Stimulated activated CD8-positive, alpha-beta memory T cell treated with anti-CD3 and anti-CD28 coated beads, Interleukin-12 subunit alpha, Interleukin-12 subunit beta, amount 100 ng/mL, for 1 hour (primary cell): ENCODE measurements at regions not wholly inside any gene's neighbourhood (a gene's known extent, or its start where the extent isn't known, plus 50 kb on each side); places are given as distances from the start of the nearest gene placed in this dataset.

ENCODE experiments used
- DNase-seq: peaks from one replicate; pipeline ENCODE4 v3.0.0-alpha.2; 2020; ENCODE audit warnings: low read depth

DNA sequence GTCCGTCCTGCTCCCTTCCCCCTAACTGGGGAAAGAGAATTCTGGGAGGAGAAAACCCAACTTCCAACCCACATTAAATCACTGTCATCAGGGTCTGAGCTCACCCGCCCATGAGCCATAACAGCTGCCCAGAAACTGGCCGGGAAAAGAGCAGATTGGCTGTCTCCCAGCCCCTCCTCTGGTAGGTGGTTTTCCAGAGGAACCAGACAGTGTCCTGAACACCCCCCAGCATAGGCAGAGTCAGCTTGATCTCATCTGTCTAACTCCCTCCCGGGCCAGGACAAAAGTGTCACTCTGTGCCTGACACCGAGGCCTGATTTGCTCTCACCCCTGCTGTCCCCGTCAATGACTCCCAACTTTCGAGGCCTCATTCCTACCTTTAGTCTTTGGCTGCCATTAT is 197.0 kb downstream of the AXIN2 start:
- no peak for DNase-seq

DNA sequence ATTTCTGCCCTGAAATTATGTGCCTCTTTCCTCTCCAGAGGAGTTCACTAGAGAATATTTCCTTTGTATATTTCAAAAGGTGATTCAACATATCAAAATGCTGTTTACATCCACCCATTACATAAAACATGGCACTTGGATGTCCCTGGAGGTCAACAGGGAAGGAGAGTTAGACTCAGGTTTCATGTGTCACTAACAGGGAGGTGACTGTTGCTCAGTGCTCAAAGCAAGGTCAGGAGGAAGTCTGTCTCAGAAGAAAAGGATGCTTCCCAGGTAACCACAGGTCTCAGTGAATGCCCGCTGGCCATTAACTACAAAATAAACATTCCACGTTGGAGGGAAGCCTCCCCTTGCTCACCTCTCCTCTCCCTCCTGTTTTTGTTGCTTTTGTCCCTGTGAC is 198.6 kb downstream of the AXIN2 start:
- DNase-seq, result no peak

DNA sequence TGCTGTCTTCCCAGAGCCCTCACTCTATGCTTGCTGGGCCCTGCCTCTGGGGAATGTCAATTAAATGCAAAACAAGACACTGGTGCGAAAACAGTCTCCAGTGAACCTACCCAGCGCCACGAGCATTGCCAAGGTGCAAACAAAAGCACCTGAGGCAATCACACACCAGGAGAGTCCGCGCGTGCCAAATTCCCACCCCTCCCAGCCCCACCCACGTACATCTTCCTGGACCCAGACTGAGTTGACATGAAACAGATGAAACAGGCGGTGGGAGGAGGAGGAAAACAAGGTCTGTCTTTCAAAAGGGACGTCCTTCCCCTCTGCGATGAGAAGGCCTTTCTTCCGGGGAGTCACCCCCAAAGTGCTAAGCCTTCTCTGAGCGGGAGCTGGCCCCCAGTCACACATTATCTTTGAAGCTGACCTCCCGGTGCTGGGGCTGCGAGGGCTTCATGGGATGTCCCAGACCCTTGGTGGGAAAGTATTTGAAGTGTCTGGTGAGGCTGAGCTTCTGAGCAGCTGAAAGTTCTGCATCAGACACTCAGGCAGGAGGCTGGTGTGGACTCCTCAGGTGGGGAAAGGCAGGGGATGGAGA is 200.4 kb downstream of the AXIN2 start:
- no peak for DNase-seq

DNA sequence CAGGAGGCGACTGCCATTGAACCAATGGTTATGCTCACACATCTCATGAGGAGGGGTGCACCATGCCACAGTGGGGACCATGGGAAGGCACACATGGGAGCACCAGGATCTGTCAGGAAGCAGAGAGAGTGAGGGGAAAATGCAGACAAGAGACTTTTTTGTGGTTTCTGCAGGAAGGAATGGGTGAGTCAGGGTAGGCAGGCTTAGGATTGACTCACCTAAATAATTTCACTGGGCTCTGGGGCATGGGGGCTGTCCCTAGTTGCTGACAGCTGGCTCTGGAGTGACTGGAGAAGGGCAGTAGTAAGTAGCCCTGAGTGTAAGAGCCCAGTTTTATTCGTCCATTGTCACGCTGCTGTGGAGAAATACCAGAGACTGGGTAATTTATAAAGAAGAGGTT is 202.4 kb downstream of the AXIN2 start:
- no peak for DNase-seq

DNA sequence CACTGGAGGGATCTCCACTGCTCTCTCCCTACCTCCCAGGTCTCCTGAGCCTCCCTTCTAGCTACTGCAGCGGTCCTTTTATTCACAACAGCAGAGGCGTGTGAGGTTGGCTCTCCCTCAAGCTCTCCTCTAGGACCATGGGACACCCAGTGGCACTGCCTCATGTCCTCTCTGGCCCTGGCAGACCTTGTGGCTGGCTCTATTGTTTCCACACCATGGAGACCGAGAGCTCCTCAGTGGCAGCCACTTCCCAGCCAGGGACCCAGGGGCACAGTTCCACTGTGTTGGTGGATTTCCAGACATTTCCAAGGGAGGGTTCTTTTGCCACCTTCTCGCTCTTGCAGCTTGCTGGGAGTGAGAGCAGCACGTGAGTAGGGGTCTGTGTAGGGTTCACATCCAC is 204.9 kb downstream of the AXIN2 start:
- no peak for DNase-seq

DNA sequence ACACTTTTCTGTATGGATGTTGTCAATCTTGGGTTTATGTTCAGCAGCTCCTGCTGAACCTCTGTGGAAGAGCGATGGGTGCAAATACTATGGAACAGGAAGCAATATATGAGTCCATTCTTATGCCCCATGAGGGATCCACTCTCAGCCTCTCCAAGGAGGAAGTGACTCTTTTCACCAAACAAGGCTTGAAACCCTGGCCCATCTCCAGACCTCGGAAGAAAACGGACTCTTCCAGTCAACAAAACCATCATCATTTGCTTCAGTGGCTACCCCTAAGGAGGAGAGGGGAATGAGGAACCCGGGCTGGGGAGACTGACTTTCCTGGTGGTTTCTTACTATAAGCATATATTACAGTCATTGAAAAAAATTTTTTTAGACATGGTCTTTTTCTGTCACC is 206.2 kb downstream of the AXIN2 start:
- no peak for DNase-seq

DNA sequence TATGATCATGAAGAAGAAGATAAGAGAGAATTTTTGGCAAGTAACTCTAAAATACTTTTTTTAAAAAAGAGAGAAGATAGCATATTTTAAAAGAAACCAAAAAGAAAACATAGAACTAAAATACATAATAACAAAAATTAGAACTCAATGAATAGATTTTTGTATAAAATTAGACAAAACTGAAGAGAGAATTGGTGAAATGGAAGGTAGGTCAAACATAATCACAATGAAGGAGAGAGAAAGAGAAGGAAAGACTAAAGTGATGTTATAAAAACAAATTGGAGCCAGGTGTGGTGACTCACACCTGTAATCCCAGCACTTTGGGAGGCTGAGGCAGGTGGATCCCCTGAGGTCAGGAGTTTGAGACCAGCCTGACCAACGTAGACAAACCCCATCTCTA is 211.5 kb downstream of the AXIN2 start:
- DNase-seq, result no peak

DNA sequence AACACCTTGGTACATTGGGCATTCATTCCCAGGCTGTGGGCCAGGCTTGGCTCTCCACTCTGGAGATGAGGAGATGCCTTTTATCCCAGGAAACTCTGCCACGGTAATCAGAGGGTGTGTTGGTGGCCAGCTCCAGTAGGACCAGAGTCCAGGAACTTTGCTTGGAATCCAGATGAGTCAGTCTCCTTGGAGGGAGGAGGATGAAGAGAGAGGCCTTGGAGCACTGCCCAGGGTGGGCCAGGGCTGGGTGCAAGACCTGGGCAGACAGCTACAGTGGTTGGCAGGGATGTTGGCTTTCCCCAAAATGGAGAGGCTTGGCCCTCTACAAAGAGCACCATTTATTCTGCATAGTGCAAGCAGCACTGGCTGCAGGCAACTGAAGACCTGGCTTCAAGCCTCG is 209.0 kb downstream of the RGS9 start:
- no peak for DNase-seq

DNA sequence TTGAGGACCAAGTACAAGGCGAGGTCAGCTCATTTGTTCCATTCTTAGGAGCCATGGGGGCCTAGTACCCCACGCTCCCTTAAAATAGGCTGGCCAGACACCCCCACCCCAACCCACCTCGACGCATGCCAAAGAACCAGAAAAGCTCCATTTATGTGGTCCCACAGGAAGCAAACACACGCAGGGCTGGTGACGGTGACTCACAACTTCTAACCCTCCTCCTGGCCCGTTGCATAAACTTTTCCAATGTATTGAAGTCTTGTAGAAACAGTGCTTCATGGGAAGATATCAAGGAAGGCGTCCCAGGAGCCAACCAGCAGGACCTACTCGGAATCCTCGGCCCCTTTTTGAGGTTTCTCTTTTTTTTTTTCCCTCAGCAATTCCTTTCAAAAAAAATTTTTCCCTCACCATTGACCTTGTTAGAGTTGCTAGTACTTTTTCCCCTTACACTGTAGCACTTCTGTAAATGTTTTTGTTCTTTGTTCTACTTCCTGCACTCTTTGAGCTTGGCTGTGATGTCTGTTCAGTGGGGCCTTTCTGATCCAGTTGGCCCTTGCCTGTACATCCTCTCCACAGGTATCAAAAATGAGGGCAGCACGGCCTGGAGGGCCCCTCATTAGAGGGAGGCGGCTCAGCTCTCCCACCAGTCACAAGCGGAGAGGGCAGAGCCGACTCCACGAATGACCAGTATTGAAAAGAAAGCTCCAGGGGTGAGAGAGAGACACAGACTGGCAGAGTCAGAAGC is 208.3 kb downstream of the RGS9 start:
- DNase-seq, result no peak

DNA sequence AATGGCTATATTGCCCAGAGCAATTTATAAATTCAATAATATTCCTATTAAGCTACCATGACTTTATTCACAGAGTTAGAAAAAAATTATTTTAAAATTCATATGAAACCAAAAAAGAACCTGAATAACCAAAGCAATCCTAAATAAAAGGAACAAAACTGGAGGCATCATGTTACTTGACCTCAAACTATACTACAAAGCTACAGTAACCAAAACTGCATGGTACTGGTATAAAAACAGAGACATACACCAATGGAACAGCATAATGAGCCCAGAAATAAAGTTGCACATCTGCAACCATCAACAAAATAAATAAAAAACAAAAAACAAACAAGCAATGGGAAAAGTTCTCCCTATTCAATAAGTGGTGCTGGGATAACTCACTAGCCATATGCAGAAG is 203.2 kb downstream of the RGS9 start:
- DNase-seq, result no peak

DNA sequence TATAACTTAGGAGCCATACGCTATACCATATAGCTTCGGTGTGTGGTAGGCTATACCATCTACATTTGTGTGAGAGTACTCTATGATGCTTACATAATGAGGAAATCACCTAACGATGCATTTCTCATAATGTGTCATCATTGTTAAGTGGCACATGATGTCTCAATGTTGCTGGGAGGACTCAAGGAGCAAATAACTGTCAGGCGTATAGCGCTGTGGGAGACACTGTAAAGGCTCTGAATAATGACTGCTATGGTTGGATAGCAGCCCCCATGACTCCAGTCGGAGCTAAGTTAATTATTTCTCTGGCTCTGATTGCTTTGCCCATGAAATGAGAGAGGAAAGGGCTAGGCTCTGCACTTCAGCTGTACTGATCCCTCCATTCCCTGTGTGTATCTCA is 197.2 kb downstream of the RGS9 start:
- DNase-seq, result no peak

DNA sequence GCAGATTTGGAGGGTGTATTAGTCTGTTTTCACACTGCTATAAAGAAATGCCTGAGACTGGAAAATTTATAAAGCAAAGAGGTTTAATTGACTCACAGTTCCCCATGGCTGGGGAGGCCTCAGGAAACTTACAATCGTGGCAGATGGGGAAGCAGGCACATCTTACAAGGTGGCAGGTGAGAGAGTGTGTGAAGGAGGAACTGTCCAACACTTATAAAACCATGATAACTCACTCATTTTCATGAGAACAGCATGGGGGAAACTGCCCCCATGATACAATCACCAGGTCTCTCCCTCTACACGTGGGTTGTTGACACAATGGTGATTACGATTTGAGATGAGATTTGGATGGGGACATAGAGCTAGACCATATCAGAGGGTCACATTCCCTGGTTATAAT is 195.6 kb downstream of the RGS9 start:
- DNase-seq, result no peak

DNA sequence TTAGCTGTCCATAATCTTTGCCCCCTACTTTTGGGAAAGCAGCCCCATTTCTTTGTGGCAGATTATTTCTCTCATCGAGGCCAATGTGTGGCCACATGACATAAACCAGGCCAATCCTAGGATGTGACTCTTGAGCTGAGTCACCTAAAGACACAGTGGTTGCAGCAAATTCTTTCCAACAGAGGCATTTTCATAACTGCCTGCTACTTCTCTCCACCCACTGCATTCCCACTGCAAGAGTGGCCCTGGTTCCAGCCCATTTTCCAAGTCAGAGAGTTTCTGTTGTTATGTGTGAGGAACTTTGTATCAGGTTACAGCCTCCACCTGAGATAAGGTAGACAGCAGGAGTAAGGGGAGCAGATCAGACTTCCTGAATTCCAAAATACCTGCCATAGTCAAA is 195.2 kb downstream of the RGS9 start:
- no peak for DNase-seq

DNA sequence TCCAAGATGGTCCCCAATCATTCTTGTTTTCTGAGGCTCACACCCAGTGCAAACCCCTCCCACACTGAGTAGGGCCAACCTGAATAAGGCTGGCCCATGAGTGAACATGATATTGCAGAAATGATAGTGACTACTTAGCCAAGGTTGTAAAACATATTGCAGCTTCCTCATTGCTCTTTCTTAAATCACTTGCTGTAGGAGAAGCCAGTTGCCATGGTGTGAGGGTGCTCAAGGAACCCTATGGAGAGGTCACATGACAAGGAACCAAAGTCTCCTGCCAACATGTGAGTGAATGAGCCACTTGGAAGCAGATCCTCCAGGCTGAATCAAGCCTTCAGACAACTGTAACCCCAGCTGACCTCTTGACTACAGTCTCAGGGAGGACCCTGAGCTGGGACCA is 191.4 kb downstream of the RGS9 start:
- DNase-seq, result no peak

DNA sequence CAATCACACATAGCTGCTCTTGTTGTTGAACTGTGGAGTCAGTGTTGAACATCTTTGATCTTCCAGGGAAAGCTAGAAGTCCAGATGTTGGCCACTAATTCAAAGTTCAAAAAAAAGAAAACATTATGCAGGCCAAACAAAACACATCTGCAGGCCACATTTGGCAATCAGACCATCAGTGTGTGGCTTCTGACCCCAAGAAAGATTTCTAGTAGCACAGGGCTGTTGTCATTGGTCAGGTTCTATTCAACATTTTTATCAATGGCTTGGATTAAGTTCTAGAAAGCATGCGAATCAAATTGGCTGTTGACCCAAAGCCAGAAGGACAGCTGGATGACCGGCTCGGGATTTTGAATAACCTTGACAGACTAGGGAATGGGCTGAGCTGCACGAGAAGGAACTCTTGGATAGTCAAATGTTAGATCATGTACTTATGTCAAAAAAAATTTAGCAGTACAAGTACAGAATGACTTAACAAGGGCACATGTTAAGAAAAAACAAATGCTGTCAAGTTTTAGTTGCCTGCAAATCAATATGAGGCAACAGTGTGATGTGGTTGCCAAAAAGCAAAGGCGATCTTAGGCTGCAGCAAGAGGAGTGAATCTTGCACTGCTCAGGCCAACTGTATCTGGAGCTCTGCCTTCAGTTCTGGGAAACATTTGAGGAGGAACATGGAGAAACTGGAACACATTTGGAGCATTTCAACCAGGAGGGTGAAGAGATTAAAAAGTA is 187.6 kb downstream of the RGS9 start:
- no peak for DNase-seq

DNA sequence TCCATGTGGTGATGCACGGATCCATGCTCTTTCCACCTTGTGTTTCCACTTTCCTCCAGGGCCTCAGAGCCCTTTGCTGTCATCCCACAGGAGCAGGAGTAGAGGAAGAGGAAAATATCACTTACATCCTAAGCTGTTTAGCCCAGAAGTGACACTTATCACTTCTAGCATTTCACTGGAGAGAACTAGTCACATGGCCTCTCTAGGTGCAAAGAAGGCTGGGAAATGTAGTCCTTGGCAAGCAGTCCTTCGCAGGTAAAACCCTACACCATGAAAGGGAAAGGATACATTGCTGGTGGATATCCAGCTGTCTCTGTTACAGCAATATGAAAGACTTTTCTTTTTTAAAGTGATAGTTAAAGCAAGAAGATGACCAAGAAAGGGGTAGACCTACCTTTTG is 185.9 kb downstream of the RGS9 start:
- DNase-seq, result no peak

DNA sequence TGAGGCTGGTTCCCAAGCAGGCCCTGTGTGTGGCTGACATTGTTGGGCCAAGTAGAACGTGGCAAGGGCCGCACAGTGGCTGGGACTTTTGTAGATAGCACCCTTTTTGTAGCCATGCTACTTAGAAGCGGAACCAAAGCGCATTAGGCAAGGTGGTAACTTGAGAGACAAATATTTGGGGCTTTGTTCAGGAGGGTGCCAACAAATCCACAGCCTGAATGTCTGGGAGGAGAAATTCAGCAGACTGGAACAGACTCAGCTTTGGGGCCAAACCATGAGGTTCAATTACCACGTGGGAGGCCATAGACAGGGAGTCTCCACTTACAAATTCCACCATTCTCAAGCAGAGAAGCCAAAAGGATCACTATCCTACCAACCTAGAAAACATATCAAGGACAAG is 183.7 kb downstream of the RGS9 start:
- DNase-seq, result no peak

DNA sequence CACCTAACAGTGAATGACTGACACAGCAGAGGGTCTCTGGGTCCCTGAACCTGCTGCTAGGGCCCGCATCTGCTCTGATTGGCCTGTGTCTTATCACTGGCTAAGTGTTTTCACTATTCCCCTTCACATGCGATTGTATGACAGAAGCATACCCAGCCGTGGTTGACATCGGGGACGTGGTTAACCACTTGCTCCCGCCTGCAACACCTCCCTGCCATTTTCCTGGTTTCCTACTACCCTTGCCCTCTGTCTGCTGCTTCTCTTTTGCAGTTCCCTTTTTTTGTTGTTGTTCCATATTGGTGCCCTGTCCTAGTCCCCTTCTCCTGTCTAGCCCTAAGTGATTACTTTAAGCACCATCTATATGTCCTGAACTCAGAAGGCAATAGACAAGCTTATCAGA is 177.0 kb downstream of the RGS9 start:
- no peak for DNase-seq

DNA sequence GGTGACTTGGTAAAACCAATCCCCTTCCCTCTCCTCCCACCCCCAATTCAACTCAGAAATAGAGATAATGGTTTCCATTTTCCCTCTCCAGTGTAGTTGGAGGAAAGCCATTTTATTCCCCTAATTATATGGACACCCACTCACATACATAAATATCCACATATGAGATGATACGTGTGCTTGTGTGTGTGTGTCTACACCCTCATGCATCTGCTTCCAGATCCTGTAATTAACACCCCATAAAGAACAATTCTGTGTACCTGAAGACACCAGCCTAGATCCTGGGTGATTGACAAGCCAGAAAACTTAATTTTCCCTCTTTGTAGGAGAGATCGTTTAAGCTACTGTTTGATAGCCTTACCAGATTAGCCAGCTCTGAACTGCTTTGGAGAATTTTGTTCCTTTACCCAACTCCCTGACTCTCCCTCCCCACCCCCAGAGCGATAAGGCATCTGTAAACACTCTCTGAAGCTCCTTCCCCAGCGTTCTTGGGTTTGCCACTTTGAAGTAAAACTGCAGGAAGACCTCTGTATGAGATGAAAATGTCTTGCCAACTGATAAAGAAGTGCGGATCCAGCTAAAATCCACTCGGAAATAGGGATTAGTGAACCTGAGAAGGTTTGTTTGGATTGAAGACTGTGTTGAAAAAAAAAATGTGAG is 175.7 kb downstream of the RGS9 start:
- no peak for DNase-seq

DNA sequence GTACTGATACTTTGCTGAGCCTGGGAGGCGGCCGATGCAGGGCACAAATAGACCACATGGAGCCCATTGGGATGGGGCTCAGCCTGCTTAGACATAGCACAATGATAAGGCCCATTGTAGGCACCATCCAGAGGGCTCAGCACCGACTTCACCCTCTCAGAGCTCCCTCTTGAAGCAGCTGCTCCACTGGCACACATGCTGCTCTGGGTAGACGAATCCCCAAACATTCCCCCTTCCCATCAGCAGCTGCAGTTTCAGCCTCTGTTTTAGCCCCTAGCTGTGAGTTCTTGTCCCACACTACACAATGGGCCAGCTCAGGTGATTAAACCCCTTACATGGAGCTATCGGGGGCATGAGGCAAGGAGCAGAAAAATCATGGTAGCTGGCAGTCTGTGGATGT is 174.1 kb downstream of the RGS9 start:
- DNase-seq, result no peak

DNA sequence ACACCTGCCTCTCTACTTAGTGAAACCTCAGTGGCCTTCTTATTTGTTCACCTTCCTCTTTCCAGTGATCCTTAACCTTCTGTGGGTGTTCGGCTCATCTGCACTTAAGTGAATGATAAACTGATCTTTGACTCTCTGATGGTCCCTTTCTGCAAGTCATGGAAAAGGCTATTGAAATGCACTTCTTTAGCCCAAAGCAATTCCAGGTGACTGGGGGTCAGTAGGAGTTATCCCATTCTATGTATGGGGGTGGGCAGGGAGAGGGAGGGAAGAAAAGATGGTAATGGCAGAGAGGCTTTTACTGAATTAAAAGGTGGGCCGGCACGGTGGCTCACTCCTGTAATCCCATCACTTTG is 170.8 kb downstream of the RGS9 start:
- no peak for DNase-seq

DNA sequence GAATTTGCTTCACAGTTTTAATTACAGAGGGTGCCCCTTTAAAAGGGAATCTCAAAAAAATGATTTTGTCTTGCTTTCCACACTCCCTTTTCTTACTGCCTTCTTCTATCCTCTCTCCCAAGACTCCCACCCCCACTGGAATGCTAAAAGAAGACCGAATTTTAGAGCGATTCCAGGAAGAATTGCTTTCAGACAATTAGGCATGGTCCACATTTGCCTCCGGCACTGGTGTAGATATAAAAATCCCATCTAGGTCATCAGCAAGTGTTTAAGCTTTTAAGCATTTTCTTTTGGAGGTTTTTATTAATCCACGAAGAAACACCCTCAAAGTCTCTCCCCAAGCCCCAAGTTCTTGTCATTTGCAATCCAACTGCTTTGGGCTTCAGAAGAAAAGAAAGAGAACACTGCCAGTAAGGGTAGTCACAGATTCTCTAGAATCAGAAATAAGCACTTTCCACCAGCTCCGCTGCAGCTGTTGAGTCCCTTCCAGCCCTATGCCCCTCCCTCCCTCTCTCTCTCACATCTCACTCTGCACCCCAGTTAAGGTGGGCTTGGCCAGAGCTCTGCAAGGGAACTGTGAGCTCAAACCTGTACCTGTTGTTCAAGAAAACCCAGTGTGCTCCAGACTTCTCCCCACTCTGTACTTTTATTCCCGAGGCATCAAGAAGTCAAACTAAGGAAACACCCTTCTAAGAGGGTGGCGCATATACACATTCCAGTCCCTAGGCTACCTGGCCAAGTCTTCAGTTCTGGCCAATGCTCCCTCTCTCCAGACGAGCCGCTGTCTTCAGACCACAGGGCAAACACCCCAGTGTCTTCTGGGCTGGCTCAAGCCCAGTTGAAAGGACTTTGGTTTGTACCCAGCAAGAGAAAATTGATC is 170.2 kb downstream of the RGS9 start:
- no peak for DNase-seq
